GM12878 (cell line): ENCODE measurements at regions not wholly inside any gene's neighbourhood (a gene's known extent, or its start where the extent isn't known, plus 50 kb on each side); places are given as distances from the start of the nearest gene placed in this dataset.

ENCODE experiments used
- ATAC-seq: fragments of 200-7000 bp; cut with Tn5 transposase; 3 replicates; pipeline ENCODE4 v1.9.1; 2020; ENCODE audit warnings: mild to moderate bottlenecking, moderate library complexity
- BruUV-seq: library from RNA; stranded (reverse); fragments of 400-500 nt; replicated peaks from 2 replicates; lab custom pipeline; 2021; lab: Mats Ljungman, UMichigan
- CTCF ChIA-PET: fragments of 300-600 bp; sonication (Branson Sonifier 250); formaldehyde crosslinking; extraction: SDS; loops from one replicate; lab custom pipeline; 2021; ENCODE audit warnings: inconsistent platforms; lab: Yijun Ruan, JAX
- POLR2A ChIA-PET: fragments of 350-600 bp; formaldehyde crosslinking; extraction: SDS; loops from one replicate; lab custom pipeline; 2021; ENCODE audit warnings: inconsistent platforms; lab: Charles Lee
- RAD21 ChIA-PET: fragments of 300-600 bp; sonication (Branson Sonifier 250); formaldehyde crosslinking; loops from one replicate; lab custom pipeline; 2023; ENCODE audit warnings: antibody characterized with exemption; ENCODE audit not compliant: unreplicated experiment; lab: Charles Lee
- SMC1A ChIA-PET: fragments of 300-600 bp; sonication (Branson Sonifier 250); formaldehyde crosslinking; loops from one replicate; lab custom pipeline; 2023; ENCODE audit not compliant: unreplicated experiment, uncharacterized antibody; lab: Charles Lee
- DNase-seq: peaks from one replicate; pipeline ENCODE4 v3.0.0-alpha.2; 2011; ENCODE audit warnings: low read depth, low spot score
- FAIRE-seq: peaks from 3 replicates; lab custom pipeline; 2011; peaks lifted over from hg19 to GRCh38; lab: Jason Lieb, UNC
- H2AFZ ChIP-seq: 2 replicates; pipeline ENCODE4 v1.6.0; 2011; ENCODE audit warnings: low read depth, low read length, control low read depth; ENCODE audit not compliant: control insufficient read depth
- H3K27ac ChIP-seq: 2 replicates; pipeline ENCODE4 v1.5.1; 2011; ENCODE audit warnings: control low read depth; ENCODE audit not compliant: control insufficient read depth, insufficient read depth
- H3K27me3 ChIP-seq, 2 experiments: replicated peaks in 1 of 2; 2 replicates each; pipeline versions ENCODE4 v1.6.0 to v1.6.1; 2011; ENCODE audit warnings: low read length in 1 of 2; ENCODE audit not compliant: control insufficient read depth in 2 of 2, insufficient read depth in 2 of 2
- H3K36me3 ChIP-seq, 2 experiments: 2 replicates each; pipeline ENCODE4 v1.5.1; 2011; ENCODE audit warnings: low read length in 1 of 2; ENCODE audit not compliant: control insufficient read depth in 2 of 2, insufficient read depth in 2 of 2
- H3K4me1 ChIP-seq: 2 replicates; pipeline ENCODE4 v1.6.1; 2011; ENCODE audit warnings: mild to moderate bottlenecking, low read length, moderate library complexity, mixed read lengths; ENCODE audit not compliant: control insufficient read depth, insufficient read depth
- H3K4me2 ChIP-seq: 2 replicates; pipeline ENCODE4 v1.6.0; 2011; ENCODE audit warnings: control low read depth; ENCODE audit not compliant: control insufficient read depth, insufficient read depth
- H3K4me3 ChIP-seq: fragments of 200-600 bp; sonication (generic); 2 replicates; pipeline ENCODE4 v1.5.1; 2016
- H3K79me2 ChIP-seq: 2 replicates; pipeline ENCODE4 v1.6.0; 2011; ENCODE audit warnings: low read length; ENCODE audit not compliant: control insufficient read depth, insufficient read depth
- H3K9ac ChIP-seq: 2 replicates; pipeline ENCODE4 v1.8.0; 2011; ENCODE audit warnings: low read length, control low read depth, mixed read lengths; ENCODE audit not compliant: control insufficient read depth, insufficient read depth
- H3K9me3 ChIP-seq: replicated peaks from 3 replicates; pipeline ENCODE4 v1.5.1; 2011; ENCODE audit warnings: mild to moderate bottlenecking, low read length; ENCODE audit not compliant: control insufficient read depth, insufficient read depth
- H4K20me1 ChIP-seq: 2 replicates; pipeline ENCODE4 v1.6.0; 2011; ENCODE audit not compliant: control insufficient read depth, insufficient read depth
- CREM ChIP-seq: IDR thresholded peaks from 2 replicates; pipeline ENCODE4 v1.6.1; 2014; ENCODE audit warnings: antibody characterized with exemption, low read depth
- EP300 ChIP-seq, 2 experiments: fragments of 150-350 bp in 1 of 2; IDR thresholded peaks; 2 replicates each; pipeline ENCODE4 v1.6.1; 2011 to 2012; ENCODE audit warnings: low read depth in 2 of 2, low read length in 2 of 2, borderline replicate concordance in 1 of 2, improper control_type of control experiment in 1 of 2, inconsistent platforms in 1 of 2; ENCODE audit not compliant: control insufficient read depth in 1 of 2
- MEF2B ChIP-seq: fragments of 450-650 bp; IDR thresholded peaks from 2 replicates; pipeline ENCODE4 v1.6.1; 2018; ENCODE audit warnings: mild to moderate bottlenecking, moderate library complexity; ENCODE audit not compliant: partially characterized antibody, poor library complexity, severe bottlenecking
- NBN ChIP-seq: fragments of 450-650 bp; IDR thresholded peaks from 2 replicates; pipeline ENCODE4 v1.6.1; 2016
- RAD21 ChIP-seq: IDR thresholded peaks from 2 replicates; pipeline ENCODE4 v1.6.1; 2011; ENCODE audit warnings: mild to moderate bottlenecking, low read depth, low read length, moderate library complexity; ENCODE audit not compliant: insufficient read depth
- SMC3 ChIP-seq: IDR thresholded peaks from 2 replicates; pipeline ENCODE4 v1.6.1; 2011; ENCODE audit warnings: low read length, improper control_type of control experiment, borderline replicate concordance
- YY1 ChIP-seq: IDR thresholded peaks from 2 replicates; pipeline ENCODE4 v1.6.1; 2011; ENCODE audit warnings: low read depth, mild to moderate bottlenecking, low read length
- ZNF274 ChIP-seq: IDR thresholded peaks from one replicate; pipeline ENCODE4 v1.8.0; 2011; ENCODE audit not compliant: insufficient read length, insufficient read depth
- ZNF384 ChIP-seq: IDR thresholded peaks from 2 replicates; pipeline ENCODE4 v1.6.1; 2012; ENCODE audit warnings: low read depth, mild to moderate bottlenecking, low read length, improper control_type of control experiment, borderline replicate concordance
- WGBS: methylation state at CpG from one replicate; pipeline ENCODE4 v1.1.6; 2016; ENCODE audit warnings: low lambda C conversion rate; ENCODE audit not compliant: insufficient replicate concordance, insufficient coverage; ENCODE audit errors: missing lambda C conversion rate; 5-methylcytosine and 5-hydroxymethylcytosine counted together
- in situ Hi-C: fragments of 300-500 bp; cut with MboI; formaldehyde crosslinking; loops from 9 replicates; pipeline ENCODE4 v1.14.3; 2018; ENCODE audit warnings: mixed read lengths
- intact Hi-C: fragments of 100-400 bp; cut with micrococcal nuclease; formaldehyde crosslinking; loops from one replicate; pipeline ENCODE4 v1.14.2; 2022; ENCODE audit not compliant: unreplicated experiment
- TF ChIP-seq, protein P1 (sequence below): fragments of 450-650 bp; IDR thresholded peaks from 2 replicates; pipeline ENCODE4 v1.6.1; 2017; ENCODE audit warnings: low read depth, mild to moderate bottlenecking, moderate library complexity
- TF ChIP-seq, protein P2 (sequence below), 3 experiments: IDR thresholded peaks in 2 of 3; conservative IDR thresholded peaks in 1 of 3; 2 replicates each; pipeline ENCODE4 v1.5.1; 2011; ENCODE audit warnings: low read depth in 3 of 3, low read length in 3 of 3, mild to moderate bottlenecking in 3 of 3, control low read depth in 2 of 3, moderate library complexity in 2 of 3, inconsistent platforms in 1 of 3, mixed read lengths in 1 of 3; ENCODE audit not compliant: control insufficient read depth in 2 of 3, insufficient read depth in 1 of 3; ENCODE audit errors: extremely low read depth in 1 of 3

DNA sequence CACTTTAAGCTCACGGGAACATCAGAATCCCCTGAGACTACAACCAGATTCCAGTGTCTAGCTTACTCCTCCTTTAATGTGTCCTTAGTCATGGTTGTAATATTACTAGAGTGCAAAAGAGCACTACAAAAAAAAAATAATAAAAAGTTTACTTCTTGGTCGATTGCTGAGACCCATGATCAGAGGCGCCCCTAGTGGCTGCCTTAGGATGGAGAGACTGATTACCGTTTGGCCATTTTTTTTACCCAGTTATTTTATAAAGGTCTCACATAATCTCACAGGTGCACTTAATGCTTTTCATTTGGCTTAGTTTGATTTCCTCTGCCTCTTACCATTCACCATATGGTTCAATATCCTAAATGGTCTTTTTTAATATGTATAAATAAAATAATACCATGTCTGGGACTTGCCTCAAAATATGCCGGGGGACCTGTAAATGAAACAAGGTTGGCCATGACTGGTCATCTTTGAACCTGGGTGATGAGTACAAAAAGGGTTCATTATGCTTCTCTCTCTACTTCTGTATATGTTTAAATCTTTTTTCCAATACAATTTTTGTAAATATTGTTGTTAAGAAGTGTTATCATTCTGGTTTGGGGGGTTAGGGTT lies 331.5 kb upstream of the NFE2L3 start:
- H3K4me2 ChIP-seq, result no peak overlapping the region
- intact Hi-C loops, result no loop called here
- ATAC-seq, result peak; percentile 70
- RAD21 ChIA-PET, result no interaction called here
- no TSS peak for BruUV-seq
- no peak for FAIRE-seq
- SMC1A ChIA-PET, result no interaction called here
- no peak overlapping the region for H3K27ac ChIP-seq
- no peak overlapping the region for H2AFZ ChIP-seq
- in situ Hi-C loops, result no loop called here
- H4K20me1 ChIP-seq, result no peaks in the 10 kb centered on the region
- no peaks in the 10 kb centered on the region for H3K36me3 ChIP-seq
- H3K27me3 ChIP-seq, result no peaks in the 10 kb centered on the region
- peak; percentile 29; the same call in 1 of the 2 replicates for TF ChIP-seq ZNF384
- TF ChIP-seq CREM, result no peak
- TF ChIP-seq MEF2B, result no peak
- TF ChIP-seq ZNF274, result no peak
- TF ChIP-seq RAD21, result 0 out of 2 replicates have a peak, but pooled peaks have one; percentile 15
- TF ChIP-seq NBN, result no peak
- TF ChIP-seq EP300 (IDR thresholded peaks at IDR 0.05; ENCODE audit: borderline replicate concordance in 1 of 2, control insufficient read depth in 1 of 2, low read depth in 2 of 2, low read length in 2 of 2), result no peak
- no peak for TF ChIP-seq SMC3
- TF ChIP-seq, protein P1, sequence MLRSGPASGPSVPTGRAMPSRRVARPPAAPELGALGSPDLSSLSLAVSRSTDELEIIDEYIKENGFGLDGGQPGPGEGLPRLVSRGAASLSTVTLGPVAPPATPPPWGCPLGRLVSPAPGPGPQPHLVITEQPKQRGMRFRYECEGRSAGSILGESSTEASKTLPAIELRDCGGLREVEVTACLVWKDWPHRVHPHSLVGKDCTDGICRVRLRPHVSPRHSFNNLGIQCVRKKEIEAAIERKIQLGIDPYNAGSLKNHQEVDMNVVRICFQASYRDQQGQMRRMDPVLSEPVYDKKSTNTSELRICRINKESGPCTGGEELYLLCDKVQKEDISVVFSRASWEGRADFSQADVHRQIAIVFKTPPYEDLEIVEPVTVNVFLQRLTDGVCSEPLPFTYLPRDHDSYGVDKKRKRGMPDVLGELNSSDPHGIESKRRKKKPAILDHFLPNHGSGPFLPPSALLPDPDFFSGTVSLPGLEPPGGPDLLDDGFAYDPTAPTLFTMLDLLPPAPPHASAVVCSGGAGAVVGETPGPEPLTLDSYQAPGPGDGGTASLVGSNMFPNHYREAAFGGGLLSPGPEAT, result no peak
- TF ChIP-seq, protein P2, sequence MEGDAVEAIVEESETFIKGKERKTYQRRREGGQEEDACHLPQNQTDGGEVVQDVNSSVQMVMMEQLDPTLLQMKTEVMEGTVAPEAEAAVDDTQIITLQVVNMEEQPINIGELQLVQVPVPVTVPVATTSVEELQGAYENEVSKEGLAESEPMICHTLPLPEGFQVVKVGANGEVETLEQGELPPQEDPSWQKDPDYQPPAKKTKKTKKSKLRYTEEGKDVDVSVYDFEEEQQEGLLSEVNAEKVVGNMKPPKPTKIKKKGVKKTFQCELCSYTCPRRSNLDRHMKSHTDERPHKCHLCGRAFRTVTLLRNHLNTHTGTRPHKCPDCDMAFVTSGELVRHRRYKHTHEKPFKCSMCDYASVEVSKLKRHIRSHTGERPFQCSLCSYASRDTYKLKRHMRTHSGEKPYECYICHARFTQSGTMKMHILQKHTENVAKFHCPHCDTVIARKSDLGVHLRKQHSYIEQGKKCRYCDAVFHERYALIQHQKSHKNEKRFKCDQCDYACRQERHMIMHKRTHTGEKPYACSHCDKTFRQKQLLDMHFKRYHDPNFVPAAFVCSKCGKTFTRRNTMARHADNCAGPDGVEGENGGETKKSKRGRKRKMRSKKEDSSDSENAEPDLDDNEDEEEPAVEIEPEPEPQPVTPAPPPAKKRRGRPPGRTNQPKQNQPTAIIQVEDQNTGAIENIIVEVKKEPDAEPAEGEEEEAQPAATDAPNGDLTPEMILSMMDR (IDR thresholded peaks at IDR 0.05 in 2 of 3, conservative IDR thresholded peaks at IDR 0.05 in 1 of 3; ENCODE audit: control insufficient read depth in 2 of 3, extremely low read depth in 1 of 3, insufficient read depth in 1 of 3, low read depth in 3 of 3, low read length in 3 of 3), result peak; percentile 31 to 62 (median 49)
- 0 out of 2 replicates have a peak, but pooled peaks have one; percentile 31 for TF ChIP-seq YY1
- TF ChIP-seq, all 136 proteins: peak for 4
- Histone ChIP-seq H3K9me3 (no peaks in the 10 kb centered on the region; the same call in 2 of the 3 replicates), H3K79me2 (no peaks in the 10 kb centered on the region), H3K4me1 (peaks cover 4% of the 10 kb centered on the region), H3K4me3 (no peak overlapping the region), H3K9ac (no peak overlapping the region)
- DNase-seq, result no peak
- WGBS, result 20% methylated on average over 5 of the region's 5 CpGs
- ChIA-PET CTCF (interaction anchor here (0.6 to 1.6 kb wide), 6 partner anchors 12 to 45 kb away, joined by 3 to 4 read pairs (median 3); no protein-coding TSS in a partner anchor), POLR2A (interaction anchor here (0.7 kb wide), 1 partner anchor 57 kb away, joined by 3 read pairs; no protein-coding TSS in a partner anchor)
